ENCODE measurements at regions not wholly inside any gene's neighbourhood (a gene's known extent, or its start where the extent isn't known, plus 50 kb on each side); places are given as distances from the start of the nearest gene placed in this dataset.

DNA sequence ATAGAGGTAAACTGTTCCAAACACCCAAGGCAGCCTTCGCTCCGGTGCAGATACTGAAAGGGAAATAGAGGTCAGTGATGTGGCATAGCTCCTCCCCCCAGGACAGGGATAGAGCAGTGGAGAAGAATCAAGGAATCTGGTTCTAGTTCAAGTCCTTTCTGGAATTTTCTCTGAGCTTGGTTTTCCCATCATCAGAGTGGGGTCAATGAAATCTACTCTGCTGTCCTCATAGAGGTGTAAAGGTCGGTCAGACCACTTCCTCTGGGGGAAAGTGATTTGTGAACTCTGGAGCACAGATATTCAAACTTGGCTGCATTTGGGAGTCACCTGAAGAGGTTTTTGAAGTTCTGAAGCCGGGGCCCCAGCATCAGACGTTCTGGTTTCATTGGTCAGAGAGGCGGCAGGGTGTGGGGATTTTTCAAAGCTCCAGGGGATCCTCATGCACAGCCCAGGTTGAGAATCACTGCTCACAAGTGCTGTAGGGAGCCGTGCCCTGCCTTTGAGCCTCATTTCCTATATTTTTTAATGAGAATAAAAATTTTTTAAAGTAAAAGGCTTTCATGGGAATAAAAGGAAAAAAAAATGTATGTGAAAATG is 105.7 kb upstream of the RAD23B start:
- ChIA-PET POLR2A (ENCODE audit: low non-redundant PET) (no interaction called here), CTCF (no interaction called here)
- no peaks in the 10 kb centered on the region for H3K9me3 ChIP-seq (ENCODE audit: low read depth, low read length, poor library complexity, severe bottlenecking)
- no TSS peak for BruUV-seq (replicated peaks)
- no peak for TF ChIP-seq CTCF (conservative IDR thresholded peaks at IDR 0.05; ENCODE audit: low read depth, low read length)
- TF ChIP-seq EZH2 (IDR thresholded peaks at IDR 0.05; ENCODE audit: borderline replicate concordance, low read depth, low read length, poor library complexity, severe bottlenecking): no peak
- no peaks in the 10 kb centered on the region for H3K36me3 ChIP-seq (ENCODE audit: insufficient read depth, low read length, poor library complexity, severe bottlenecking)
- H3K4me1 ChIP-seq (ENCODE audit: insufficient read depth, low read length, poor library complexity, severe bottlenecking): no peaks in the 10 kb centered on the region
- no peak for DNase-seq (ENCODE audit: low spot score)
- no peak overlapping the region for H3K27ac ChIP-seq (ENCODE audit: low read depth, low read length, poor library complexity, severe bottlenecking)
- intact Hi-C loops (cut with micrococcal nuclease; ENCODE audit: unreplicated experiment): no loop called here
- H3K27me3 ChIP-seq (replicated peaks; ENCODE audit: insufficient read depth, low read depth, low read length, poor library complexity): no peaks in the 10 kb centered on the region
- H3K4me3 ChIP-seq (ENCODE audit: low read depth, low read length, poor library complexity, severe bottlenecking): no peak overlapping the region

DNA sequence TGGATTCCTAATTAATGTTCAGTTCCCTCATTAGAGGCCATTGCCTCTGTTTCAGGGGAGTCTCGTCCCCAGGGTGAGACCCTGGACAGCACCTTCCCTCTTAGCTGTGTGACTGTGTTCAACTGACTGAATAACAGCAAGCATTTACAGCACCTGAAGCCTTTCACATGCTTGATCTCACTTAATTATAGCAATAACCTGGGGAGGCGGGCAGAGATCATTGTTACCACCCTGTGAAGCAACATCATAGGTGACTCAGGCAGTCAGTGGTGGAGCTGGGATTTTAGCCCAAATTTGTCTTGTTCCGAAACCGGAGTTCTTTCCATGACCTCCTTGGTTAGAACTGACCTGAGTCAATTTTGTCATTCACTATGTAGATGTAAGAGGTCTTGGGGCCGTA is 105.2 kb upstream of the RAD23B start:
- ChIA-PET CTCF (no interaction called here), POLR2A (ENCODE audit: low non-redundant PET) (no interaction called here)
- no peaks in the 10 kb centered on the region for H3K36me3 ChIP-seq (ENCODE audit: insufficient read depth, low read length, poor library complexity, severe bottlenecking)
- TF ChIP-seq EZH2 (IDR thresholded peaks at IDR 0.05; ENCODE audit: borderline replicate concordance, low read depth, low read length, poor library complexity, severe bottlenecking): no peak
- TF ChIP-seq CTCF (conservative IDR thresholded peaks at IDR 0.05; ENCODE audit: low read depth, low read length): no peak
- no TSS peak for BruUV-seq (replicated peaks)
- no peaks in the 10 kb centered on the region for H3K9me3 ChIP-seq (ENCODE audit: low read depth, low read length, poor library complexity, severe bottlenecking)
- H3K27me3 ChIP-seq (replicated peaks; ENCODE audit: insufficient read depth, low read depth, low read length, poor library complexity): no peaks in the 10 kb centered on the region
- intact Hi-C loops (cut with micrococcal nuclease; ENCODE audit: unreplicated experiment): no loop called here
- no peak overlapping the region for H3K4me3 ChIP-seq (ENCODE audit: low read depth, low read length, poor library complexity, severe bottlenecking)
- H3K4me1 ChIP-seq (ENCODE audit: insufficient read depth, low read length, poor library complexity, severe bottlenecking): no peaks in the 10 kb centered on the region
- H3K27ac ChIP-seq (ENCODE audit: low read depth, low read length, poor library complexity, severe bottlenecking): no peak overlapping the region
- DNase-seq (ENCODE audit: low spot score): no peak

- ChIA-PET CTCF (no interaction called here), POLR2A (ENCODE audit: low non-redundant PET) (no interaction called here)
- Histone ChIP-seq H3K27me3 (replicated peaks; ENCODE audit: insufficient read depth, low read depth, low read length, poor library complexity) (no peaks in the 10 kb centered on the region), H3K27ac (ENCODE audit: low read depth, low read length, poor library complexity, severe bottlenecking) (no peak overlapping the region), H3K9me3 (ENCODE audit: low read depth, low read length, poor library complexity, severe bottlenecking) (no peaks in the 10 kb centered on the region), H3K4me1 (ENCODE audit: insufficient read depth, low read length, poor library complexity, severe bottlenecking) (no peaks in the 10 kb centered on the region), H3K36me3 (ENCODE audit: insufficient read depth, low read length, poor library complexity, severe bottlenecking) (no peaks in the 10 kb centered on the region), H3K4me3 (ENCODE audit: low read depth, low read length, poor library complexity, severe bottlenecking) (no peak overlapping the region)
- intact Hi-C loops (cut with micrococcal nuclease; ENCODE audit: unreplicated experiment): no loop called here
- no peak for DNase-seq (ENCODE audit: low spot score)
- BruUV-seq (replicated peaks): no TSS peak
- TF ChIP-seq CTCF (conservative IDR thresholded peaks at IDR 0.05; ENCODE audit: low read depth, low read length) (no peak), EZH2 (IDR thresholded peaks at IDR 0.05; ENCODE audit: borderline replicate concordance, low read depth, low read length, poor library complexity, severe bottlenecking) (no peak)
Measured at GRCh38 chr9:107178293-107178692, 104.8 kb upstream of the RAD23B start.
